H1 (cell line): ENCODE measurements at regions not wholly inside any gene's neighbourhood (a gene's known extent, or its start where the extent isn't known, plus 50 kb on each side); places are given as distances from the start of the nearest gene placed in this dataset.

Source experiments
- CTCF ChIA-PET: fragments of 300-600 bp; sonication (Branson Sonifier 250); formaldehyde crosslinking; loops from one replicate; lab custom pipeline; 2021; ENCODE audit not compliant: partially characterized antibody; lab: Charles Lee
- POLR2A ChIA-PET: fragments of 300-600 bp; sonication (Branson Sonifier 250); formaldehyde crosslinking; loops from one replicate; lab custom pipeline; 2021; ENCODE audit warnings: inconsistent platforms; ENCODE audit not compliant: partially characterized antibody; lab: Charles Lee
- DNase-seq, 2 experiments: peaks; one replicate each; pipeline versions ENCODE4 v3.0.0 to v3.0.0-alpha.2; 2010 to 2022; ENCODE audit warnings: low spot score in 2 of 2, low read depth in 1 of 2, mixed read lengths in 1 of 2
- FAIRE-seq: peaks from 2 replicates; lab custom pipeline; 2011; peaks lifted over from hg19 to GRCh38; lab: Jason Lieb, UNC
- H2AFZ ChIP-seq: 2 replicates; pipeline ENCODE4 v1.8.1; 2012; ENCODE audit warnings: low read length, inconsistent platforms
- H2AK5ac ChIP-seq: 2 replicates; pipeline ENCODE4 v1.6.1; 2013; ENCODE audit warnings: low read depth, low read length
- H2BK120ac ChIP-seq: replicated peaks from 2 replicates; pipeline ENCODE3; 2013; ENCODE audit warnings: low read depth, low read length, inconsistent platforms
- H2BK12ac ChIP-seq: 2 replicates; pipeline ENCODE4 v1.6.1; 2013; ENCODE audit warnings: low read depth, low read length
- H2BK15ac ChIP-seq: 2 replicates; pipeline ENCODE4 v1.6.1; 2013; ENCODE audit warnings: low read length
- H2BK20ac ChIP-seq: 2 replicates; pipeline ENCODE4 v1.6.1; 2013; ENCODE audit warnings: low read length
- H2BK5ac ChIP-seq: 2 replicates; pipeline ENCODE4 v1.6.1; 2013; ENCODE audit warnings: low read depth, low read length
- H3K14ac ChIP-seq: 2 replicates; pipeline ENCODE4 v1.6.1; 2013; ENCODE audit warnings: inconsistent platforms; ENCODE audit not compliant: insufficient read length
- H3K18ac ChIP-seq: 2 replicates; pipeline ENCODE4 v1.6.1; 2013; ENCODE audit warnings: low read length; ENCODE audit errors: extremely low read depth
- H3K23ac ChIP-seq: 2 replicates; pipeline ENCODE4 v1.6.1; 2013; ENCODE audit warnings: inconsistent platforms; ENCODE audit not compliant: insufficient read length
- H3K23me2 ChIP-seq: 2 replicates; pipeline ENCODE4 v1.6.1; 2013; ENCODE audit warnings: low read depth, low read length
- H3K27ac ChIP-seq: 2 replicates; pipeline ENCODE4 v1.6.1; 2011; ENCODE audit warnings: low read depth, low read length, inconsistent platforms
- H3K27me3 ChIP-seq, 4 experiments: replicated peaks in 1 of 4; 1 replicate in 1 of 4; 2 replicates in 3 of 4; pipeline versions ENCODE4 v1.6.1 to v1.8.1; 2011 to 2013; ENCODE audit warnings: low read length in 3 of 4, mild to moderate bottlenecking in 3 of 4, inconsistent platforms in 2 of 4, mixed read lengths in 2 of 4, moderate library complexity in 1 of 4; ENCODE audit not compliant: control insufficient read depth in 3 of 4, insufficient read depth in 3 of 4; ENCODE audit errors: extremely low read depth in 1 of 4
- H3K36me3 ChIP-seq, 4 experiments: 2 replicates each; pipeline versions ENCODE4 v1.6.1 to v1.8.1; 2011 to 2013; ENCODE audit warnings: mild to moderate bottlenecking in 4 of 4, low read length in 3 of 4, moderate library complexity in 2 of 4, control low read depth in 1 of 4, inconsistent platforms in 1 of 4; ENCODE audit not compliant: insufficient read depth in 4 of 4, control insufficient read depth in 2 of 4
- H3K4ac ChIP-seq: replicated peaks from 2 replicates; pipeline ENCODE3; 2013; ENCODE audit warnings: low read length, low read depth, mixed read lengths, inconsistent platforms; ENCODE audit not compliant: insufficient read length
- H3K4me1 ChIP-seq, 4 experiments: replicated peaks in 1 of 4; 1 replicate in 1 of 4; 2 replicates in 3 of 4; pipeline versions ENCODE4 v1.6.1 to v1.8.1; 2011 to 2013; ENCODE audit warnings: low read length in 3 of 4, inconsistent platforms in 2 of 4, mixed read lengths in 1 of 4; ENCODE audit not compliant: insufficient read depth in 4 of 4, control insufficient read depth in 3 of 4
- H3K4me2 ChIP-seq, 2 experiments: 2 replicates each; pipeline versions ENCODE4 v1.6.1 to v1.8.1; 2011 to 2013; ENCODE audit warnings: low read depth in 2 of 2, low read length in 2 of 2, control low read depth in 1 of 2, inconsistent platforms in 1 of 2, mild to moderate bottlenecking in 1 of 2; ENCODE audit not compliant: insufficient read depth in 1 of 2
- H3K4me3 ChIP-seq, 4 experiments: fragments of 200-600, 300-600 bp in 1 of 4; sonication (generic), shearing (Covaris generic), sonication (Bioruptor Twin) in 1 of 4; 2 replicates each; pipeline versions ENCODE4 v1.5.1 to v1.8.1; 2011 to 2016; ENCODE audit warnings: low read length in 4 of 4, low read depth in 3 of 4, control low read depth in 2 of 4, inconsistent platforms in 2 of 4, mild to moderate bottlenecking in 2 of 4, mixed read lengths in 1 of 4, moderate library complexity in 1 of 4; ENCODE audit not compliant: insufficient read depth in 2 of 4; ENCODE audit errors: extremely low read depth in 1 of 4
- H3K56ac ChIP-seq: replicated peaks from 2 replicates; pipeline ENCODE3; 2013; ENCODE audit warnings: low read depth, mild to moderate bottlenecking, mixed read lengths, low read length, inconsistent platforms; ENCODE audit not compliant: insufficient read length
- H3K79me1 ChIP-seq: 2 replicates; pipeline ENCODE4 v1.6.1; 2013; ENCODE audit warnings: low read depth, low read length, control low read depth
- H3K79me2 ChIP-seq, 2 experiments: 2 replicates each; pipeline versions ENCODE4 v1.6.1 to v1.8.1; 2012 to 2013; ENCODE audit warnings: low read length in 2 of 2, mild to moderate bottlenecking in 2 of 2, inconsistent platforms in 1 of 2; ENCODE audit not compliant: insufficient read depth in 2 of 2, control insufficient read depth in 1 of 2
- H3K9ac ChIP-seq, 4 experiments: replicated peaks in 1 of 4; 1 replicate in 1 of 4; 2 replicates in 3 of 4; pipeline versions ENCODE4 v1.6.1 to v1.8.1; 2011 to 2013; ENCODE audit warnings: low read depth in 3 of 4, low read length in 3 of 4, control low read depth in 2 of 4, mild to moderate bottlenecking in 2 of 4, moderate library complexity in 2 of 4, inconsistent platforms in 1 of 4; ENCODE audit errors: extremely low read depth in 1 of 4
- H3K9me3 ChIP-seq, 2 experiments: 2 replicates each; pipeline versions ENCODE4 v1.6.1 to v1.8.1; 2012 to 2013; ENCODE audit warnings: mild to moderate bottlenecking in 2 of 2, moderate library complexity in 2 of 2, control low read depth in 1 of 2, inconsistent platforms in 1 of 2, low read depth in 1 of 2, low read length in 1 of 2, mixed read lengths in 1 of 2; ENCODE audit not compliant: insufficient read depth in 2 of 2
- H4K20me1 ChIP-seq, 2 experiments: replicated peaks in 1 of 2; 2 replicates each; pipeline versions ENCODE3 to v1.8.1; 2011 to 2013; ENCODE audit warnings: inconsistent platforms in 2 of 2, low read length in 2 of 2, mild to moderate bottlenecking in 1 of 2; ENCODE audit not compliant: insufficient read depth in 2 of 2, control insufficient read depth in 1 of 2
- H4K5ac ChIP-seq: 2 replicates; pipeline ENCODE4 v1.6.1; 2013; ENCODE audit warnings: low read length, low read depth, mixed read lengths, inconsistent platforms; ENCODE audit not compliant: insufficient read length
- H4K8ac ChIP-seq: 2 replicates; pipeline ENCODE4 v1.8.0; 2013; ENCODE audit warnings: mild to moderate bottlenecking, moderate library complexity, low read length, inconsistent platforms; ENCODE audit not compliant: insufficient read depth; ENCODE audit errors: extremely low read depth
- H4K91ac ChIP-seq: replicated peaks from 2 replicates; pipeline ENCODE3; 2013; ENCODE audit warnings: low read length, mixed read lengths, inconsistent platforms; ENCODE audit not compliant: insufficient read length
- MAFK ChIP-seq: IDR thresholded peaks from 2 replicates; pipeline ENCODE4 v1.6.1; 2012; ENCODE audit warnings: low read depth, mild to moderate bottlenecking, improper control_type of control experiment, low read length
- TAF1 ChIP-seq: IDR thresholded peaks from 2 replicates; pipeline ENCODE4 v1.6.1; 2011; ENCODE audit warnings: mild to moderate bottlenecking, low read depth, low read length
- WGBS, 2 experiments: shearing (Covaris generic) in 1 of 2; methylation state at CpG; one replicate each; pipeline versions ENCODE4 v1.1.6 to v1.1.7; 2013 to 2015; ENCODE audit warnings: low lambda C conversion rate in 2 of 2, mixed read lengths in 2 of 2, inconsistent platforms in 1 of 2, low coverage in 1 of 2, missing lambda C conversion rate in 1 of 2; ENCODE audit not compliant: insufficient replicate concordance in 2 of 2, insufficient coverage in 1 of 2, insufficient read length in 1 of 2; ENCODE audit errors: extremely low coverage in 1 of 2, missing lambda C conversion rate in 1 of 2; 5-methylcytosine and 5-hydroxymethylcytosine counted together

- Histone ChIP-seq H3K56ac (no peak overlapping the region), H3K27ac (no peak overlapping the region), H2BK20ac (no peak overlapping the region), H3K79me1 (no peaks in the 10 kb centered on the region), H3K4me1 (no peaks in the 10 kb centered on the region), H4K8ac (no peak overlapping the region), H3K23ac (no peak overlapping the region), H3K14ac (no peak overlapping the region), H3K23me2 (no peaks in the 10 kb centered on the region), H3K27me3 (no peaks in the 10 kb centered on the region), H2AK5ac (no peak overlapping the region), H3K79me2 (no peaks in the 10 kb centered on the region), H3K4me3 (no peak overlapping the region), H3K4me2 (no peak overlapping the region), H3K9me3 (no peaks in the 10 kb centered on the region), H4K5ac (no peak overlapping the region), H4K20me1 (no peaks in the 10 kb centered on the region), H3K4ac (no peak overlapping the region), H2BK15ac (no peak overlapping the region), H4K91ac (no peak overlapping the region), H2BK120ac (no peak overlapping the region), H3K36me3 (no peaks in the 10 kb centered on the region), H2BK5ac (no peak overlapping the region), H3K18ac (no peak overlapping the region), H2BK12ac (no peak overlapping the region), H2AFZ (peak overlapping the region; percentile 50; the same call in 1 of the 2 replicates), H3K9ac (no peak overlapping the region)
- WGBS, 2 experiments = 96% methylated on average over 2 of the region's 2 CpGs; no CpG with 5 or more reads in 1 of the 2 experiments
- FAIRE-seq (no peak), DNase-seq (no peak)
- TF ChIP-seq TAF1 (no peak), MAFK (no peak)
- ChIA-PET CTCF (no interaction called here), POLR2A (no interaction called here)
Observed at GRCh38 chr4:137249112-137249511, 283.2 kb downstream of the PCDH18 start.
